Cardiac fibroblast (primary cell): ENCODE measurements at regions not wholly inside any gene's neighbourhood (a gene's known extent, or its start where the extent isn't known, plus 50 kb on each side); places are given as distances from the start of the nearest gene placed in this dataset.
"Not testable (repeated sequence)": the region's sequence is repeated elsewhere in the genome, so short reads cannot be mapped to it uniquely, and the experiment has no call there.

Experiments
- DNase-seq, 2 donors: peaks; one replicate each; pipeline versions ENCODE4 v3.0.0 to v3.0.0-alpha.2; 2010; ENCODE audit warnings: low read depth in 2 of 2
- H3K4me3 ChIP-seq, 2 donors: replicated peaks in 1 of 2; 1 replicate in 1 of 2; 2 replicates in 1 of 2; pipeline ENCODE4 v1.5.1; 2011; ENCODE audit warnings: low read depth in 2 of 2, low read length in 2 of 2, mild to moderate bottlenecking in 2 of 2, moderate library complexity in 1 of 2
- TF ChIP-seq, protein P1 (sequence below): IDR thresholded peaks from one replicate; pipeline ENCODE4 v1.5.1; 2011; ENCODE audit warnings: low read depth, mild to moderate bottlenecking, low read length, inconsistent platforms

GRCh38 chr15:59905176-59905575 lies 98.9 kb upstream of the FOXB1 start:
- no peak for DNase-seq
- TF ChIP-seq, protein P1, sequence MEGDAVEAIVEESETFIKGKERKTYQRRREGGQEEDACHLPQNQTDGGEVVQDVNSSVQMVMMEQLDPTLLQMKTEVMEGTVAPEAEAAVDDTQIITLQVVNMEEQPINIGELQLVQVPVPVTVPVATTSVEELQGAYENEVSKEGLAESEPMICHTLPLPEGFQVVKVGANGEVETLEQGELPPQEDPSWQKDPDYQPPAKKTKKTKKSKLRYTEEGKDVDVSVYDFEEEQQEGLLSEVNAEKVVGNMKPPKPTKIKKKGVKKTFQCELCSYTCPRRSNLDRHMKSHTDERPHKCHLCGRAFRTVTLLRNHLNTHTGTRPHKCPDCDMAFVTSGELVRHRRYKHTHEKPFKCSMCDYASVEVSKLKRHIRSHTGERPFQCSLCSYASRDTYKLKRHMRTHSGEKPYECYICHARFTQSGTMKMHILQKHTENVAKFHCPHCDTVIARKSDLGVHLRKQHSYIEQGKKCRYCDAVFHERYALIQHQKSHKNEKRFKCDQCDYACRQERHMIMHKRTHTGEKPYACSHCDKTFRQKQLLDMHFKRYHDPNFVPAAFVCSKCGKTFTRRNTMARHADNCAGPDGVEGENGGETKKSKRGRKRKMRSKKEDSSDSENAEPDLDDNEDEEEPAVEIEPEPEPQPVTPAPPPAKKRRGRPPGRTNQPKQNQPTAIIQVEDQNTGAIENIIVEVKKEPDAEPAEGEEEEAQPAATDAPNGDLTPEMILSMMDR, result no peak
- no peak overlapping the region for H3K4me3 ChIP-seq

DNA sequence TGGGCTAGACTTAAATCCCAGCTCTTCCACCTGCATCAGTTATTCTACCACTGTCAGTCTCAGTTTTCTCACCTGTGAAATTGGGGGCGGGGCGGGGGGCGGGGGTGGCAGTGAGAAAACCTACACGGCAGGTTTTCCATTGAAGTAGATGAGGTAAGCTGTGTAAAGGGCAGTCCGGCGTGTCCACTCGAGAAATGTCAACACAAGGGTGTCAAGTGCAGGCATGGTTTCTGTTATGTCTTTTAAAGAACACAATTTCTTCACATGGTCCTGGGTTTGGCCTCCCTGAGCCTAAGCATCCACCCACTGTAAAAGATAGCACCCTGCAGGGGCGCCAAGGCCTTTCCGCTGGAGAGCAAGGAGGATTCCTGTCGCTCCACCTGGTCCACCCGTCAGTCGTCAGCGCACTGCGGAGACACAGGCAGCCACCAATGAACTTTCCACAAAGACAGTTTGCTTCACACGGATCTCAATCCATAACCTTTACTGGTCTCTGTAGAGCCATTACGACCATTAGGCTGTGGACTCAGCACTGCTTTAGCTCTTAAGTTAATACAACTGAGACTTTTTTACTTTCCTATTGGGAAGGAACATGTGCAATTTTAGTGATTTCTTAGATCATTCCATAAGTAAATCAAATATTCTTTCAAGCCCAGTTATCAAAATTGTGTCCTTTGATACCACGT lies 99.5 kb upstream of the FOXB1 start:
- TF ChIP-seq, protein P1, result no peak
- DNase-seq, result no peak
- no peak overlapping the region for H3K4me3 ChIP-seq

DNA sequence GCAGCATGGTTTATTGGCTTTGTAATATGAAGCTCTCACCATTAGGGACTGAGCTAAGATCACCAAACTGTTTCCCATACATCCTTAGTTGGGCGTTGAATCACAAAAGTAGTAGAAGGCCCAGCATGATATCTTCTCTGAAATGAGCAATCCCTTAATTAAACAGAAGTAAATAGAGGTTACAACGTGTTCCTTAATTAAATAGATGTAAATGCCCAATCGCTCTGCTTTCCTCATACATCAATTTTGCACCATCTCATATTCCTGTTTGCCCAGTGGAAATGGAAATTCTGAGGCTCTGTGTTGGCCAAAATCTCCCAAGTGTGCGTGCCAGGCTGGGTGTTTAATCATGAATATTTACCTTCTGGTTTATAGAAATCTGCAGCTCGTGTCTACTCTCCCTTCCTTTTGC lies 107.4 kb upstream of the FOXB1 start:
- no peak for DNase-seq
- H3K4me3 ChIP-seq, result no peak overlapping the region
- TF ChIP-seq, protein P1, result no peak

- peak in 1 of 2 donors; percentile 8 for DNase-seq
- TF ChIP-seq, protein P1, result no peak
- no peak overlapping the region for H3K4me3 ChIP-seq
Observed at GRCh38 chr15:59894835-59895234, 109.3 kb upstream of the FOXB1 start.

GRCh38 chr15:59892985-59893384 lies 111.1 kb upstream of the FOXB1 start:
- H3K4me3 ChIP-seq, result no peak overlapping the region
- TF ChIP-seq, protein P1, result no peak
- peak; percentile 19 to 30 for DNase-seq

DNA sequence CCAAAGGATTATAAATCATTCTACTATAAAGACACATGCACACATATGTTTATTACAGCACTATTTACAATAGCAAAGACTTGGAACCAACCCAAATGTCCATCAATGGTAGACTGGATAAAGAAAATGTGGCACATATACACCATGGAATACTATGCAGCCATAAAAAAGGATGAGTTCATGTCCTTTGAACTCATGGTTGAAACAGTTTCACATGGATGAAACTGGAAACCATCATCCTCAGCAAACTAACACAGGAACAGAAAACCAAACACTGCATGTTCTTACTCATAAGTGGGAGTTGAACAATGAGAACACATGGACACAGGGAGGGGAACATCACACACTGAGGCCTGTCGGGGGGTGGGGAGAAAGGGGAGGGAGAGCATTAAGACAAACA lies 116.2 kb upstream of the FOXB1 start:
- not testable (repeated sequence) for DNase-seq, H3K4me3 ChIP-seq

GRCh38 chr15:59887211-59887610 lies 116.9 kb upstream of the FOXB1 start:
- no peak overlapping the region for H3K4me3 ChIP-seq
- TF ChIP-seq, protein P1, result no peak
- DNase-seq, result no peak
